ENCODE measurements at regions not wholly inside any gene's neighbourhood (a gene's known extent, or its start where the extent isn't known, plus 50 kb on each side); places are given as distances from the start of the nearest gene placed in this dataset.

DNA sequence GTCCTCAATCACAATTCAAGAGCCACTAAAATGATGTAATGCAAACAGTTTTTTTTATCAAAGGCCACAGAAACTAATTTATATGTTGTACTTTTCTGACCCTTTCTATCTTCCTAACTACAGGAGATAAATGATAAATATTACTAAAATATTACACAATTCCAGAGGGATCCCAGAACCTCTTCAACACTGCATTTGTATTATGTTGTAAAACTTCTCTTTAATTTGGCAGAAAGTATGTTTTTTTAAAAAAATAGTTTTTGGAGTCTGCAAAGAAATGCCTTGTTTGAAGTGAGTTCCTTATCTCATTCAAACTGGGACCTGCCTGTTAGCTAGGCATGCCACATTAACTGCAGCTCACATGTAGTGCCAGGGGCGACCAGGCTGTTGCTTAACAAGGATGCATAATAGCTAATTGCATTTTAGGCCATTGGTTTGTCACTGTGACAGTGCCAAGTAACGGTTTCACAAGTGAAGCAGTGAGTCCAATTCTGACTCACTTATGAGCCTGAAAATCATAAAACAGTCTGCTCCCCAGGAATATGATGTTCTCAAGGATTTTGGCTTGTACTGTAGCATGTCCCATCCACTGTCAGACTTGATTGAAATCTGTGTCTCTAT is 266.9 kb downstream of the KTN1 start:
- Histone ChIP-seq H3K4me3 (ENCODE audit: low read depth, low read length) (no peak overlapping the region), H3K27ac (ENCODE audit: low read depth, low read length) (no peak overlapping the region), H3K9me3 (ENCODE audit: control insufficient read depth, insufficient read depth, low read length) (no peaks in the 10 kb centered on the region; the same call in 1 of the 2 replicates), H3K27me3 (ENCODE audit: control insufficient read depth, insufficient read depth, low read length) (no peaks in the 10 kb centered on the region)
- CTCF ChIA-PET = no interaction called here
- POLR2A ChIA-PET = no interaction called here
- TF ChIP-seq, protein P1, sequence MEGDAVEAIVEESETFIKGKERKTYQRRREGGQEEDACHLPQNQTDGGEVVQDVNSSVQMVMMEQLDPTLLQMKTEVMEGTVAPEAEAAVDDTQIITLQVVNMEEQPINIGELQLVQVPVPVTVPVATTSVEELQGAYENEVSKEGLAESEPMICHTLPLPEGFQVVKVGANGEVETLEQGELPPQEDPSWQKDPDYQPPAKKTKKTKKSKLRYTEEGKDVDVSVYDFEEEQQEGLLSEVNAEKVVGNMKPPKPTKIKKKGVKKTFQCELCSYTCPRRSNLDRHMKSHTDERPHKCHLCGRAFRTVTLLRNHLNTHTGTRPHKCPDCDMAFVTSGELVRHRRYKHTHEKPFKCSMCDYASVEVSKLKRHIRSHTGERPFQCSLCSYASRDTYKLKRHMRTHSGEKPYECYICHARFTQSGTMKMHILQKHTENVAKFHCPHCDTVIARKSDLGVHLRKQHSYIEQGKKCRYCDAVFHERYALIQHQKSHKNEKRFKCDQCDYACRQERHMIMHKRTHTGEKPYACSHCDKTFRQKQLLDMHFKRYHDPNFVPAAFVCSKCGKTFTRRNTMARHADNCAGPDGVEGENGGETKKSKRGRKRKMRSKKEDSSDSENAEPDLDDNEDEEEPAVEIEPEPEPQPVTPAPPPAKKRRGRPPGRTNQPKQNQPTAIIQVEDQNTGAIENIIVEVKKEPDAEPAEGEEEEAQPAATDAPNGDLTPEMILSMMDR (IDR thresholded peaks at IDR 0.05; ENCODE audit: low read depth, low read length) = no peak
- no peak for DNase-seq (ENCODE audit: low read depth, low spot score)

DNA sequence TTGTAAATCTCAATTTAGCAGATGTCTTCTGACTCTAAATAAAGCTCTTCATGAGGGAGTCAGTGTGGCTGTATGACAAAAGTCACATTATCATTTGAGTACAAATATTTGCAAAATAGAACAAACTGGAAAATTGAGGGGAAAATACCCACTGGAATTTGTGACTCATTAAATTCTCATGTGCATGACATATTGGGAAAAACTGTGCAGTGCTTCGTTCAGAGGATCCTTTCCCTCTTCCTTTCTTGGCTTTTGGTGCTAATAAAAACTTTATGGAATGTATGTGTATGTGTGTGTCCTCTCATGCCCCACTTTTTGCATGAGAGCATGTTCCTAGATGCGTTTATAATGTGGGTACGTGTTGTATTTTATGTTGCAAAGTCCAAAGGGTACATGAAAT is 267.8 kb downstream of the KTN1 start:
- Histone ChIP-seq H3K27me3 (ENCODE audit: control insufficient read depth, insufficient read depth, low read length) (no peaks in the 10 kb centered on the region), H3K9me3 (ENCODE audit: control insufficient read depth, insufficient read depth, low read length) (no peaks in the 10 kb centered on the region; the same call in 1 of the 2 replicates), H3K27ac (ENCODE audit: low read depth, low read length) (no peak overlapping the region), H3K4me3 (ENCODE audit: low read depth, low read length) (no peak overlapping the region)
- DNase-seq (ENCODE audit: low read depth, low spot score) = no peak
- POLR2A ChIA-PET = no interaction called here
- CTCF ChIA-PET = no interaction called here
- TF ChIP-seq, protein P1 (IDR thresholded peaks at IDR 0.05; ENCODE audit: low read depth, low read length) = no peak

DNA sequence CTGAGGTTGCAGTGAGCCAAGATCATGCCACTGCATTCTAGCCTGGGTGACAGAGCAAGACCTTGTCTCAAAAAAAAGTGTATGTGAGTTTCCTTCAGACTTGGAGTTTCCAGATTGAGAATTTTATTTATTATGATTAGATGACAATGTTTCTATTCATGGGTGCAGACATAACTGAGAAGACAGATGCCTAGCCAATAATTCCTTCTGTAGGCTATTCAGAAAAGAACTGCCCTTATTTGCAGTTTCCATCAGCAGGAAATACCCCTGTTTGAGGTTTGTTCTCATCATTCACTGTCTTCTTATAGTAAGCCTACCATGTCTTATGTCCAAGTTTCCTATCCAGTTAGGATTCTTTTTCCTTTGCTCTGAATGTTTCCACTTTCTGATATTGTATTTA is 269.0 kb downstream of the KTN1 start:
- H3K27ac ChIP-seq (ENCODE audit: low read depth, low read length) = no peak overlapping the region
- ChIA-PET POLR2A (no interaction called here), CTCF (no interaction called here)
- H3K9me3 ChIP-seq (ENCODE audit: control insufficient read depth, insufficient read depth, low read length) = no peaks in the 10 kb centered on the region; the same call in 1 of the 2 replicates
- H3K4me3 ChIP-seq (ENCODE audit: low read depth, low read length) = no peak overlapping the region
- H3K27me3 ChIP-seq (ENCODE audit: control insufficient read depth, insufficient read depth, low read length) = no peaks in the 10 kb centered on the region
- DNase-seq (ENCODE audit: low read depth, low spot score) = no peak
- TF ChIP-seq, protein P1 (IDR thresholded peaks at IDR 0.05; ENCODE audit: low read depth, low read length) = no peak

DNA sequence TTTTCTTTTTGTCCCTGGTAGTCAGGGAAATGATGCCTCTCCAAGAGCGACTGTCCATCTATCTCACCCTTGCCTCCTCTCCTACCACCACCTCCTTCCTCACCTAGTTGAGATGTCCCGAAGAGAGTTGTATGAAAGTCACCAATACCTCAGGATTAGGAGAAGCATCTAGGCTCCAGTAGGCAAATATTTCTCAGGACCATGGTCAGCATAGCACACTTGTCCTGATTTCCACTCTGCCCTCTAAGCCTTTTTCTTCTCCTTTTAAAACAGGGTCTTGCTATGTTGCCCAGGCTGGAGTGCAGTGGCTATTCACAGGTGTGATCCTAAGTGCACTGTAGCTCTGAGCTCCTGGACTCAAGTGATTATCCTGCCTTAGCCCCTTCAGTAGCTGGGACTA is 268.4 kb upstream of the PELI2 start:
- H3K27ac ChIP-seq (ENCODE audit: low read depth, low read length) = no peak overlapping the region
- no peaks in the 10 kb centered on the region; the same call in 1 of the 2 replicates for H3K9me3 ChIP-seq (ENCODE audit: control insufficient read depth, insufficient read depth, low read length)
- no peak overlapping the region for H3K4me3 ChIP-seq (ENCODE audit: low read depth, low read length)
- H3K27me3 ChIP-seq (ENCODE audit: control insufficient read depth, insufficient read depth, low read length) = no peaks in the 10 kb centered on the region
- DNase-seq (ENCODE audit: low read depth, low spot score) = no peak
- TF ChIP-seq, protein P1 (IDR thresholded peaks at IDR 0.05; ENCODE audit: low read depth, low read length) = no peak
- ChIA-PET CTCF (no interaction called here), POLR2A (no interaction called here)

DNA sequence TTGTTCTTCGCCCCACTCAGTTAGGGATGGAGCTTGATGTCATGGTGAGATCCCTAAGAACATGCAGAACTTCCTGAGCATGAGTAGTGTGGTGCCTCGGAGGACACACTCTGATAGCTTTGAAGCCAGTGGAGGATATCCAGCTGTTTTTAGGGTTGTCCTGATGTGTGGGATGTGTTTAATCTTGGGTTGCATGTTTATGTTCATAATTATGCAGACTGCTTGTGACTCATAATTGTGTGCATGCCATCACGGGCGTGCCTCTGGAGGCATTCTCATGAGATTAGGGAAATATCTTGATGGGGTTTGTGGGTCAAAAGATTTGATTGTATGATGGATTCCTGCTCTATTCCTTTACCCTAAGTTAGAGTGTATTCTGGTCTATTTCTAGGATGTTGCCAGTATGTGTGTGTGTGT is 267.4 kb upstream of the PELI2 start:
- TF ChIP-seq, protein P1 (IDR thresholded peaks at IDR 0.05; ENCODE audit: low read depth, low read length) = no peak
- DNase-seq (ENCODE audit: low read depth, low spot score) = no peak
- Histone ChIP-seq H3K4me3 (ENCODE audit: low read depth, low read length) (no peak overlapping the region), H3K9me3 (ENCODE audit: control insufficient read depth, insufficient read depth, low read length) (no peaks in the 10 kb centered on the region; the same call in 1 of the 2 replicates), H3K27ac (ENCODE audit: low read depth, low read length) (no peak overlapping the region), H3K27me3 (ENCODE audit: control insufficient read depth, insufficient read depth, low read length) (no peaks in the 10 kb centered on the region)
- CTCF ChIA-PET = no interaction called here
- POLR2A ChIA-PET = no interaction called here

Data from AG04450 (cell line).